HUDEP-2 (cell line): ENCODE measurements at regions not wholly inside any gene's neighbourhood (a gene's known extent, or its start where the extent isn't known, plus 50 kb on each side); places are given as distances from the start of the nearest gene placed in this dataset.

ENCODE experiments used
- DNase-seq, 76 experiments: peaks; one replicate each; lab custom pipeline; 2025; ENCODE audit not compliant: unreplicated experiment in 76 of 76; lab: John Stamatoyannopoulos, UW

GRCh38 chr11:71357414-71357813 is 90.8 kb downstream of the DHCR7 start:
- DNase-seq: no peak

GRCh38 chr11:71356904-71357303 is 91.3 kb downstream of the DHCR7 start:
- DNase-seq: no peak

GRCh38 chr11:71356280-71356876 is 91.8 kb downstream of the DHCR7 start:
- no peak for DNase-seq

GRCh38 chr11:71355281-71355680 is 92.9 kb downstream of the DHCR7 start:
- no peak for DNase-seq

- DNase-seq: no peak
These were observed 93.6 kb downstream of the DHCR7 start for GRCh38 chr11:71354394-71355105.

- DNase-seq: no peak
These were observed 95.4 kb downstream of the DHCR7 start for GRCh38 chr11:71352748-71353147.

GRCh38 chr11:71352226-71352625 is 96.0 kb downstream of the DHCR7 start:
- DNase-seq: no peak

- DNase-seq: no peak
These were observed 97.2 kb upstream of the SHANK2 start for GRCh38 chr11:71349627-71350026.

- DNase-seq: no peak
These were observed 91.5 kb upstream of the SHANK2 start for GRCh38 chr11:71343828-71344400.

GRCh38 chr11:71342951-71343827 is 90.8 kb upstream of the SHANK2 start:
- DNase-seq: peak in 22 of 76 experiments; percentile 1 to 42 (median 12)

GRCh38 chr11:71342116-71342515 is 89.7 kb upstream of the SHANK2 start:
- no peak for DNase-seq

- DNase-seq: no peak
These were observed 89.2 kb upstream of the SHANK2 start for GRCh38 chr11:71341596-71341995.

- DNase-seq: no peak
These were observed 88.8 kb upstream of the SHANK2 start for GRCh38 chr11:71341173-71341572.

GRCh38 chr11:71340086-71340606 is 87.8 kb upstream of the SHANK2 start:
- DNase-seq: no peak

- no peak for DNase-seq
These were observed 87.1 kb upstream of the SHANK2 start for GRCh38 chr11:71339396-71339881.

GRCh38 chr11:71338801-71339395 is 86.5 kb upstream of the SHANK2 start:
- no peak for DNase-seq

- DNase-seq: no peak
These were observed 84.8 kb upstream of the SHANK2 start for GRCh38 chr11:71336996-71337754.

- no peak for DNase-seq
These were observed 84.0 kb upstream of the SHANK2 start for GRCh38 chr11:71336176-71336995.

GRCh38 chr11:71335371-71335770 is 83.0 kb upstream of the SHANK2 start:
- no peak for DNase-seq
